ENCODE measurements at regions not wholly inside any gene's neighbourhood (a gene's known extent, or its start where the extent isn't known, plus 50 kb on each side); places are given as distances from the start of the nearest gene placed in this dataset.

- TF ChIP-seq POLR2A (IDR thresholded peaks at IDR 0.05; ENCODE audit: low read depth, low read length) (no peak), TAF1 (IDR thresholded peaks at IDR 0.05; ENCODE audit: borderline replicate concordance, low read depth, low read length) (no peak)
Observed at GRCh38 chr9:104286187-104286586, 192.1 kb downstream of the SMC2 start.
